ENCODE measurements at regions not wholly inside any gene's neighbourhood (a gene's known extent, or its start where the extent isn't known, plus 50 kb on each side); places are given as distances from the start of the nearest gene placed in this dataset.
"Not testable (repeated sequence)": the region's sequence is repeated elsewhere in the genome, so short reads cannot be mapped to it uniquely, and the experiment has no call there.

DNA sequence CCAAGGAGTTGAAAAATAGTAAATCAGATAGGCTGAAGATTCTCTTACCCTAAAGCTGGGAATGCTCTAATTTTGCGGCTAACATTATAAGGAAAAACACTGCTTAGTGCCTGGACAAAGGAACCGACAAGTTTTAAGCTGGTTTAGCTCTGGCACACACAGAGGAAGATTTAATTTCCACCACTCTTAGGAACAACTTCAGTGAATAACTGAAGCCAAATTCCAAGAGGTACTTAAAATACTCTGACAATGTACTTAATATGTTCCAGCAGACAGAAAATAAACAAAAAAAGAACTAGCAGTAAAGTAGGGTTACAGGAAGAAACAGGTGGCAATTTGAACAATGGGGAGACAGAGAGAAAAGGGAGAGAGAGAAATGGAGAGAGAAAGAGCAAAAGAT lies 340.8 kb upstream of the NDST4 start:
- no peak for DNase-seq (ENCODE audit: low read depth)

DNA sequence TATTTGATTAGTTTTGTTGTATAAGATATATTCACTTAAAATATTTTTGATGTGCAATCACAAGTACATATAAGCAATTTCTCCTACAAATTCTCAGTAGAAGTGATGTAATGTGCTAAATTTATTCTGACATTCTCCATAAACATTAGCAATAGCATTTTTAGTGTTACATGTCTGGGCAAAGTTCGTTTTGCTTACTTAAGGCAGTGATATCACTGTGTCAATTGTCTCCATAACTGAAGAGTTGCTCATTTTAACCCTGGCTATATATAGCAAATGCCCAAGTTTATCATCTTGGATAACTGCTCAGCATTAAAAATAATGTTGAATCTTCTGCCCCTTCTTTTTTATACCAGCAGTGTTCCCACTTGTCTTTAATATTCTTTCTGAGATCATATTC lies 340.0 kb upstream of the NDST4 start:
- no peak for DNase-seq (ENCODE audit: low read depth)

DNA sequence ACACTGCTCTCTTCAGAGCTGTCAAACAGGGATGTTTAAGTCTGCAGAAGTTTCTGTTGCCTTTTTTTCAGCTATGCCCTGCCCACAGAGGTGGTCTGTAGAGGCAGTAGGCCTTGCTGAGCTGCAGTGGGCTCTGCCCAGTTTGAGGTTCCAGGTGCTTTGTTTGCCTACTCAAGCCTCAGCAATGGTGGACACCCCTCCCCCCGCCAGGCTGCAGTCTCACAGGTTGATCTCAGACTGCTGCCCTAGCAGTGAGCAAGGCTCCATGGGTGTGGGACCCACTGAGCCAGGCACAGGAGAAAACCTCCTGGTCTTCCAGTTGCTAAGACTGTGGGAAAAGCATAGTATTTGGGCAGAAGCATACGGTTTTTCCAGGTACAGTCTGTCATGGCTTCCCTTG lies 338.8 kb upstream of the NDST4 start:
- not testable (repeated sequence) for DNase-seq (ENCODE audit: low read depth)

DNA sequence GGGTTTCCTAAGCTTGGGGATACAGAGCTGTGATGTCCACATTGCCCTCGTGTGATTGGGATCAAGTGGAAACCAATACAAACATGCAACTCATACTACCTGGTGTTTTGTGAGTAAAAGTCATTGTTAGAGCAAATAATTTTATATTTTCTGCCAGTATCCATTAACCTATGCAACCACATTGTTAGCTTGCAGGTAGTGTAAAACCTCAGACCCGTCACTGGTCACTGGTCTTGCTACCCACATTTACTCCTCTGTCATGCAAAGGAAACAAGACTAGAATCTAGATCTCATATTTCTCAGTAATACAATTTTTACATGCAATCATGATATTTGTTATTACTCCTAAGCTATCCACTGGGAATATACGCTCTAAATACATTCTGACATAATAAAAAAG lies 324.3 kb upstream of the NDST4 start:
- DNase-seq (ENCODE audit: low read depth) = no peak

DNA sequence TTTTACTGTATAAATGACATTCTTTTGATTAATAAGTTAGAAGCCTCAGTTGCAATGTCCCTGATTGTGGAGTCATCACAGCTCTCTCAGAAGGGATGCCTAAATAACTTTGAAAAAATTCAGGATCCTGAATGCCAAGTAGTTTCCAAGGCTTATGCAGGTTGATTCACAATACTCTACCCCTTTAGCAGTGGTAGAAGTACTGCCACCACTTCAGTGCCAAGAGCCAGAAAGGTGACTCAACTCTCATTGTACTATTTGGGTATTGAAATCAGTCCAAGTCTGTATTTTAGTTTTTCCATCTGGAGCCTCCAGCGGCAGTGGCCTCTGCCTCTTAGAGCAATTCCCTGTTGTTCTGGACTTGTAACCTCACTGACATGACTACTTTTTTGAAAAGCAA lies 320.1 kb upstream of the NDST4 start:
- DNase-seq (ENCODE audit: low read depth) = no peak

DNA sequence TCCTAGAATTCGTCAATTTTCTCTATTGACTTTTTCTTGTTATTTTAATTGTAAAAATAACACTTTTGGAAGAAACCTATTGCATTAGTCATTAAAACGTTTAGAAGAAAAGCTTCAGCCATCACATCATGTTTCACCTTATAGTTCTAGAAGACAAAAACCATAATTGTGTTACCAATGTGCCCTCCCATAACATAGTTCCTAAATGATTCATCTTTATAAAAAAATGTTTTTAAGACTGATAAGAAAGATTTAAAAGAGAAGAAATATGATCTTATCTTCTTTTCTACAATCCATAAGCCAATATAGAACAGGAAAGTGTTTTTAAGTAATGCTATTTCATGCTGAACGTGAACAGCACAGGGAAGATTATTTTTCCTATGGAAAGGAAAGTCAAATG lies 316.6 kb upstream of the NDST4 start:
- no peak for DNase-seq (ENCODE audit: low read depth)

DNA sequence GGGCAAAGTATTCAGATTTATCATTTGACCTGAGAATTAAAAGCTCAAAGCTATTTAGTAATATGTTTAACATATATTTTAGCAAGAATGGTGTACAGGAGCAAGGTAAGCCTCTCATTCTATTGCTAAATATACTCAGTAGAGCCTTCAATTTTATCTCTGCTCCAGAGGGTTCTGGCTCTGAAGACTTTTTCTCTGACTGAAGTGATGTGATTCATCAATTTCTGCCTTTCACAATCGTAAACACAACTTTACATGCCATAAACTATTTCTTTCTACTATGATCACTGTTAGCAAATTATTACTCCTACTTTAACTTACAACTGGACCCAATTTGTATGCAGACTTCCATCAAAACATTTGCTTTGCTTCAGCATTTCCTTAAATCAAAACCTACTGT lies 315.0 kb upstream of the NDST4 start:
- no peak for DNase-seq (ENCODE audit: low read depth)

DNA sequence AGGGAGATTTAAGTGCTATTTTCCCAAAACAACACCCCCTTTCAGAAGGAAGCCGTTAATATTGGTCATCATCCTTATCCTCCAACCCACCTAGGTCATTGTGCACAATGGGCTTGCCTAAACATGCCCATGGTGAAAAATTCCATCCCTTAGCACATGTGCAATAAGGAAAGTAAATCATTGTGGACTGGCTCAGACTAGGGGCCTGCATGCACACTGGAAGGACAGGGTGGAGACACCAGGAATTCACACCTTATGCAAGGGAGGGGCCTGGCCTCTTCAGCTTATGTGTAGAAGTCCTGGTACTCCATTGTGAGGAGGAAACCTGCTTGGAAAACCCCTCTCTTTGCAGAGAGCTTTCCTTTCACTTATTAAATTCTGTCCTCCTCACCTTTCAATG lies 311.4 kb upstream of the NDST4 start:
- no peak for DNase-seq (ENCODE audit: low read depth)

DNA sequence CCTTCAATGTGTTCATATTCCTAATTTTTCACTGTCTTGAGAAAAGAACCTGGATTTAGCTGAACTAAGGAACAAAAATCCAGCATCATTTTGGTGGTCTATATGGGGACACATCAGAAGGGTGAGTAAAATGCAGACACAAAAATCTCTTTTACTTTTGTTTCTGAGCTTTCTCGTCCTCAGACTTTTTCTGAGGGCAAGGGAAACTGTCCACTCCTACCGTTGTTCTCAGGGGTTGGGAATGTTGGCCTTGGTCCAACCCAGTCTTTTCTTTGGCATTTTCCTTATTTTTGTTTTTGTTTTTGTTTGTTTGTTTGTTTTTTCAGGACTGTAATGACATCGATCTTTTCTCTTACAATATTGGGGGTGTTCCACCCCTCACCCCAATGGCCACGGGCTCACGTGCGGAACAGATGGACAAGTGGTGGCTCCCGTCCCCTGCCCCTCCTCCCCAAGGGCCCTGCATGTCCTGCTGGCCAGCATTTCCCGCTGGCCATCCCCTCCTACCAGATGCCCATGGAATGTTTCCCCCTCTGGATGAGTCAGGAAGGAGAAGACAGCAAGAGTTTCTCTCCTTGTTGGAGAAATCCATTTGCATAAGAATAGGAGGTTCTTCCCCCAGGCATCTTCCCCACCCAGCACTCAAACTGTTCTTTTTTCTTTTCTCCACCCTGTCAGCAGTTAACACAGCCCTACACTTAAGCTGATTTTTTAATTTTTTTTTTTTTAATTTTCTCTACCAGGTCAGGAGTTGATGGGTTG lies 305.4 kb upstream of the NDST4 start:
- no peak for DNase-seq (ENCODE audit: low read depth)

DNA sequence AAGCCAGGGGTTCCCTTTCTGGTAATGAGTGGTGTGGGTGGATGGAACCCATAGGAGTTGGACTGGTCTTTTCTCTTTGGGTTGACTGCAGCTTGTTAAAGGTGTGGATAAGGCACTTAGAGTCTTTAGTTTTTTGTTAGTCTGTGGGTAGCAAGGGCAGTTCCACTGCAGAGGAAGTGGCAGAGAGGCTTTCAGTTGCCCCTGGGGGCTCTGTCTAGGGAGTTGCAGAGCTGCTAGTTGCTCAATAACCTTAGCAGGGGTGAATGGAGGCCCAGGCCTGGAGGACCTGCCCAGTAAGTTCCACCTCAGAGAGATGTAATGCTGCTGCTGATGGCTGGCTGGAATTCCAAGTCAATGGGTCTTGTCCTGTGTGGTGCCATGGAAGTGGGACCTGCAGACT lies 282.6 kb upstream of the NDST4 start:
- DNase-seq (ENCODE audit: low read depth) = no peak

DNA sequence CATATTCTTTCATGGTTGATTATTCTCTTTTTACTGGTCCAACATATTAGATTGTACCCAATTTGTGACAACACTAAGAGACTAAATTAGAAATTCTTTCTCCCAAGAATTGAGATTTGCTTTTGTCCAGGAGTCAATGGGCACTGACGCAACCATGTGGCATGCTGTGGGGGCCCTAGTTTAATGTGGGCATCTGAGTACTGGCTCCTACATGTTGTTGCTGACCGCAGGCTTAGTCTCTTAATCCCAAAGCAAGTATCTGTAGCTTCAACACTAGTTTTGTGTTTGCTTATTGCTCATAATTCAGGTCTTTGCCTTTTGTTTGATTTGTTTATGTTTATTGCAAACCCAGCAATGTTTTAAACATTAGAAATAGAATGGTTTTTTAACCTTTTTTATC lies 263.4 kb upstream of the NDST4 start:
- no peak for DNase-seq (ENCODE audit: low read depth)

DNA sequence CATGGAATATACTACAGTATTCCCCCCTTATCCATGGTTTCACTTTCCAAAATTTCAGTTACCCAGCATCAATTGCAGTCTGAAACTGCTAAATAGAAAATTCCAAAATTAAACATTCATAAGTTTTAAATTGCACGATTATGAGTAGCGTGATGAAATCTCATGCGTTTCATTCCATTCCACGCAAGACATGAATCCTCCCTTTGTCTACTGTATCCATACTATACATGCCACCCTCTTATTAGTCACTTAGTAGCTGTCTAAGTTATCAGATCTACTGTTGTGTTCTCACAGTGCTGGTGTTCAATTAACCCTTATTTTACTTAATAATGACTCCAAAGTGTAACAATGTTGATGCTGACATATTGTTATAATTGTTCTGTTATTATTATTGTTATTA lies 261.2 kb upstream of the NDST4 start:
- DNase-seq (ENCODE audit: low read depth) = no peak

DNA sequence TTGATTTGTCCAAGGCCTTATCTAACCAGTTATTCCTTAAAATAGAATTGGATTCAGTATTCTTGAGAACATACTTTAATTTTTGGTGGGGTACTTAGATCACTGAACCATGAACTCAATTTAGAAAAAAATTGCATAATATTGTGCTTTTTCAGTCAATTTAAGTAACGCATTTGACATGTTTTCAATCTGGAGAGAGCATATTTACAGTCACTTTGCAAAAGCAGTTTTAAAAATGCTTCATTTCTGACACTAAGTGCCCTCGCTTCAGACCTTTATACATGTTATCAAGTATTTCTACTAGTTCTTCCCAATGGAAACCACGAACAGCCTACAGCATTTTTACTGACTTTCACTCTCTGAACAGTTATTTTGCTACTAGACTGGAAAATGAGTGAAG lies 257.1 kb upstream of the NDST4 start:
- no peak for DNase-seq (ENCODE audit: low read depth)

DNA sequence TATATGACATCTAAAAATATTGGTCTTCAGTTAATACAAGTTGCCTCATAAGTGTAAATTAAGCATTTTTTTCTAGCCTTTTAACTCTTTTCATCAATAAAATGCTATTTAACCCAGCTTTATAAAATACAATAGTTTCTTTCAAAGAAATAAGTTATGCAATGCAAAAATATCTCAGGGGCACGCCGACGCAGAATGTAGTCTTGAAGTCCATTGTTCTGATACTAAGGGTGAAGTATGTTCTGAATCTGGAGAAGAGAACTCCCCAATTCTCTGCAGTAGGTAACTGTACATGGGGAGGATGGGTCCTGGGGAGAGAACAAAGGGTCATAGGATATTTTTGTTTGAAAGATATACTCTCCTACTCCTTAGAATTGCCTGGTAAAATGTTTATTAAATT lies 256.6 kb upstream of the NDST4 start:
- DNase-seq (ENCODE audit: low read depth) = no peak

DNA sequence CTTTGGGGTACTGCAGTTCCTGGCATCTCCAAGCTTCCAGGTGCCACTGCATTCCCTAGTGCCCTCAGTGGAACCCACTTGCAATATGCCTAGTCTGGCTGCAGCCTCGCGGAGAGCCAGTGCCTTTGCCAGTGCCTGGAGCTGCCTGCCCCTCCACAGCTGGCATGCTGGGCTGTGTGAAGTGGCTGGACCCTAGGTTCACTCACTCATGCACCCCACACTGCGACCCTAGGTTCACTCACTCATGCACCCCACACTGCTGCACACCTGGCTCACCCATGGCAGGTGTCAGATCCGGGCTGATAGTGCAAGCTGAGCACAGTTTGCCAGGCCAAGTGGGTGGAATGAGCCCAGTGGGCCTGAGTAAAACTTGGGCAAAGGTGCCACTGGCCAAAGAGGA lies 253.0 kb upstream of the NDST4 start:
- no peak for DNase-seq (ENCODE audit: low read depth)

DNA sequence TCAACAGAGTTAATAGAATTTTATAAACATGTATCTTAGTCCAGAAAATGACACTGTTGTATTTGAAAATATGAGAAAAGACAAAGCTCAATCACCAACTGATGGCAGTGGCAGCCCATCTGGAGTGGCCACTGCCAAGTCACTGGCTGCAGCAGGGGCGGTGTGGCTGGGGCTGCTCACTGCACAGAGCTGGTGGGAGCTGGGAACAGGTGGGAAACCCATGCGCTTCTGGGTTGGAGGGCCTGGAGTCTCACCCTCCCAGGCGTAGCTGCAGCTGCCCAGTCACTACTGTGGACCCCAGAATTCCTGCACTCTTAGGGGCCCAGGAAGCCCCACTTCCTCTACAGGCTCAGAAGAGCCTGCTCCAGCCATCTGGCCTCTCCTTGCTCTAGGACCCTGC lies 251.8 kb upstream of the NDST4 start:
- DNase-seq (ENCODE audit: low read depth) = no peak

DNA sequence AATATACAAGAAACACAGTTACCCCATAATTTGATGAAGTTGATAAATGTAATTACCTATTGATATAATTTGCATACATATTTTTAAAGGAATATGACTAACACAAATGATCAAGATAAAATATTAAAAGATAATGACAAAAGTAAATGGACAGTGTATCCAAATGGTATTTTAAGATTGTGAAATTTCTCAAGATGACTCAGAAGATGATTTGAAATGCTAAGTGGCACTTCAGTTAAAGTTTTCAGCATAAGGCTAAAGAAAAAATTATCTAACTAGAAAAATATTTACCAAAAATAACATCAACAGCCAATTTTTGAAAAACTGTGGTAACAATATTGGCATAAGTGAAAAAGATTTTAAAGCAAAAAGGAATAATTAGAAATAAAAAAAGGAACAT lies 248.4 kb upstream of the NDST4 start:
- no peak for DNase-seq (ENCODE audit: low read depth)

DNA sequence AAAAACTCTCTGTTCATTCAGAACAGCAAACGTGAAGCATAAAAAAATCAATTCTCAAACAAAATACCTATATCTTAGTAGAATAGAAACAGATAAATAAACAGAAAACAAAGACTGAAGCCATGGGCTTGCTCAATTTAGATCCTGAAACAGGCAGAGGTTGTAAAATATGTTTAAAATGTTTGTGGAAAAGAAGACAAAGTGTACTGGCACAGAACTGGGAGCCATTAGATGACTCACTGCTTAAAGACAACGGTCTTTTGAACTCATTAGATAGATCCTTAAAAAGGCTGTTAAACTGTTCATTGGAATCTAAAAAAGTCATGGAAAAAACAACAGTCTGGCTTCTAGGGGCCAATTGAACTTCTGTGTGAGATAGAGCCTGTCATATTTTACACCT lies 247.0 kb upstream of the NDST4 start:
- DNase-seq (ENCODE audit: low read depth) = no peak

DNA sequence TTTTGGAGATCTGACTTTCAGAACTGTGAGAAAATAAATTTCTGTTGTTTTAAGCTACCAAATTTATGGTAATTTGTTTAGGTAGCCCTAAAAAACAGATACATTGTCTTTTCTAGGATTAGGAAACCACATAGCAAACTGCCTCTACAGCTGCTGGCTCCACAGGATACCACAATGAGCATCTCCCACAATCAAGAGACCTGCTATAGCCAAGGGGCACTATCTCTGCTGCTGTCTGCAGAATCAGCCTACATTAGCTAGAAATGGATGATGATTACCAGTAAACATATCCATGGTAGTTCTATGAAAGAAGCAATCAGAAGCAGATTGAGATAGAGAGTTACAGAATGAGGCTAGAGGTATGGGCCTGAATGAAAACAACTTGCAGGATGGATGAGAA lies 244.4 kb upstream of the NDST4 start:
- no peak for DNase-seq (ENCODE audit: low read depth)

DNA sequence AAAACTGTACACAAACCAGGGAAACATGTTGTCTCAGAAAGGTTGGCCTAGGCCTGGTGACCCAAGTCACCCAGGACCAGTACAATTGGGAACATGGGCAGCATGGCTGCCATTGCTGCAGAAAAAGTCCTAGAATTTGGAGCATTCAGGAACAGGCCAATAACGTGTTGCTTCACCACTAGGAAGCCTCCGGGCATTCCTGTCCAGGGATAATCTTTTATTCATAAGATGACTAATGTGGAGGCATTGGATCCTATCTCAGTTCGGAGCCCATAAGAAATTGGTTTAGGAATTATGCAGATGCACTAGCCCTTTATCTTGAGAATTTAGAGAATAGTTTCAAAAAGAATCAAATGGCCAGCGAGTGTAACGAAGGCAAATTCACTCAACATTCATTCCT lies 242.8 kb upstream of the NDST4 start:
- no peak for DNase-seq (ENCODE audit: low read depth)

DNA sequence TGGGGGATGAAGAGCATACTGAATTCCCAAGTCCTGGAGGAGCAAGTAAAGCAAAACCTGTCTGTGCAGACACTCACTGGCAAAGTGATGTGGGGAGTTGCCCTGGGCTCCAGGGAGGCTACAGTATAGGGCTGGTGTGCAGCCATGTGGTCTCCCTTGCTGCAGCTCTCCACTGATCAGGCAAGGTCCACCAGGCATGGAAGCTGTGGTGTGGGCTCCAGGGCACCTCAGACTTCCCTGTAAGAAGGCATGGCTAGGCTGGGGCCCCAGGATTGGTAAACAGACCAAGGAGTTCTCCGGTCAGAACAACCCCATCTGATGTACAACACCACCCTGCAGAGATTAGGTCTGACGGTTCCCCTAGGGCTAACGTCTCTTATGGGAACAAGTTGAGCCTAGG lies 241.9 kb upstream of the NDST4 start:
- no peak for DNase-seq (ENCODE audit: low read depth)

DNA sequence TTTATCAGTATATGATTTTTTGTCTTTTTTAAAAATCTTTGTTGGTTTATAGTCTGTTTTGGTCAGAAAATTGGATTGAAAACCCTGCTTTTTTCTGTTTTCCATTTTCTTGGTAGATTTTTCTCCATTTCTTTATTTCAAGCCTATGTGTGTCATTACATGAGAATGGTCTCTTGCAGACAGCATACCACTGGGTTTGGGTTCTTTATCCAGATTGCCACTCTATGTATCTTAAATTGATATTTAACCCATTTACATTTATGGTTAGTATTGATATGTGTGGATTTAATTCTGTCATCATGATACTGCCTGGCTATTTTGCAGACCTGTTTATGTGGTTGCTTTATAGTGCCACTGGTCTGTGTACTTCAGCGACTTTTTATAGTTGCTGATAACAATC lies 239.9 kb upstream of the NDST4 start:
- DNase-seq (ENCODE audit: low read depth) = no peak

DNA sequence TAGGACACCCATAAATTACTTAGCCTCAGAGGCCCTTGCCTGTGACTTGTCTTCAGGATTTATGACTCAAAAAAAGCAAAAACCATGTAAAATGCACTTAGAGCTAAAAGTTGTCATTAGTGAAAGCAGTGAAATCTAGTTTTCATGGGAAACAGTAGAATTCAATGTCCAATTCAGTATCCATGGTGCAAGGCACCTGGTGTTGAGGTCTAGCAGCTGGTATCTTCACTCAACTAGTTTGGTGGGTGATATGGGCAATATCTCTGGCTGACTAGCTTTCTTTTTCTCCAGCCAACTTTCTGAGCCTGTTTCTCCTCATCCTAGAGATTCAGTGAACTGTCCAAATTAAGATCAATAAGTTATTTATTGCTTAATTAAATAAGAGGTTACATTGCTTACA lies 229.8 kb upstream of the NDST4 start:
- no peak for DNase-seq (ENCODE audit: low read depth)

DNA sequence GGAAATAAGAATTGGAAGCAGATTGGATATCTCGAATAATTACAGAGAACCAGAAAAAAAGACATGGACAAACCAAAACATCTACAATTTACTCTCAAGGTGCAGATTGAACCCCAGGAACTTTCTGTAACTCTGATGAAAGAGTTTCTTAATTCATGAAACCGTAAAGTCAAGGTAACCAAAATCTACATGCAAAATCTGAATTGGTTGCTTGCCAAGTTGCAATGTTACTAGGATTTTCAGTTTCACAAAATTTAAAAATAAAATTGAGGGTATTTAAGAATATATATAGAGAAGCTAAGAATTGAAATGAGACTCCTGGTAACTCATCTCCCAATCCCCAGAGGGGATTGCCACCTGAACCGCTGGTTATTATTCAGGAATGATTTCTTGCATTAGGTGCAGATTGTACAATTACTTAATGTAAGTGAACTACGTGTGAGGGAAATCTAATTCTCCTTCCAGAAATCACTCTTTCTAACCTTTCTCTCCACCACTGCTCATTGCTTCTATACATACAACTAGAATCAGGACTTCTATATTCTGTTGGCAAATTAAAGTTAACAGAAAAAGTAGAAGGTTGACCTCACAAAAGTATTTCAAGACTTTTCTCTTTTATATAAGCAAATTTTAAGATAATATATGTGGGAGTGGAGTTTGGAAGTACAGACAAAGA lies 221.5 kb upstream of the NDST4 start:
- no peak for DNase-seq (ENCODE audit: low read depth)
